ENCODE measurements at regions not wholly inside any gene's neighbourhood (a gene's known extent, or its start where the extent isn't known, plus 50 kb on each side); places are given as distances from the start of the nearest gene placed in this dataset.

DNA sequence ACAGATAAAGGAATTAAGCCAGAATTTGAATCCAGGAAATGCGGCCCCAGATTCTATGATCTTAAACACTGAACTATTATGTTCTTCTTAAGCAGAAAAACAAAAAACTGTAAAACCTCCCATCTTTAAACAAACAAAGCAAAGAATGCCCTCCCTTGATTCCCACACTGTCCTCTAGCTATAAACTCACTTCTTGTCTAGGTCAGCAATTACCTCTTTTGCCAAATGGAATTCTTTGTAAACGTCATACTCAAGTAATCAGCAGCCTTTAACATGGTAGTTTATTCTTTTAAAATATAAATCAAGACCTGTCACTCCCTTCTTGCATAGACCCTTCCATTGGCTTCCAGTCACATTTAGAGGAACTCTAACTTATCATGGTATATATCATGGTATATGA lies 958.9 kb upstream of the CNTN5 start:
- TF ChIP-seq, protein P1, sequence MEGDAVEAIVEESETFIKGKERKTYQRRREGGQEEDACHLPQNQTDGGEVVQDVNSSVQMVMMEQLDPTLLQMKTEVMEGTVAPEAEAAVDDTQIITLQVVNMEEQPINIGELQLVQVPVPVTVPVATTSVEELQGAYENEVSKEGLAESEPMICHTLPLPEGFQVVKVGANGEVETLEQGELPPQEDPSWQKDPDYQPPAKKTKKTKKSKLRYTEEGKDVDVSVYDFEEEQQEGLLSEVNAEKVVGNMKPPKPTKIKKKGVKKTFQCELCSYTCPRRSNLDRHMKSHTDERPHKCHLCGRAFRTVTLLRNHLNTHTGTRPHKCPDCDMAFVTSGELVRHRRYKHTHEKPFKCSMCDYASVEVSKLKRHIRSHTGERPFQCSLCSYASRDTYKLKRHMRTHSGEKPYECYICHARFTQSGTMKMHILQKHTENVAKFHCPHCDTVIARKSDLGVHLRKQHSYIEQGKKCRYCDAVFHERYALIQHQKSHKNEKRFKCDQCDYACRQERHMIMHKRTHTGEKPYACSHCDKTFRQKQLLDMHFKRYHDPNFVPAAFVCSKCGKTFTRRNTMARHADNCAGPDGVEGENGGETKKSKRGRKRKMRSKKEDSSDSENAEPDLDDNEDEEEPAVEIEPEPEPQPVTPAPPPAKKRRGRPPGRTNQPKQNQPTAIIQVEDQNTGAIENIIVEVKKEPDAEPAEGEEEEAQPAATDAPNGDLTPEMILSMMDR (IDR thresholded peaks at IDR 0.05) = no peak
- no peak for TF ChIP-seq POLR2A (IDR thresholded peaks at IDR 0.05)
- no peak for TF ChIP-seq EP300 (IDR thresholded peaks at IDR 0.05)
